HG03159 (cell line): ENCODE measurements at regions not wholly inside any gene's neighbourhood (a gene's known extent, or its start where the extent isn't known, plus 50 kb on each side); places are given as distances from the start of the nearest gene placed in this dataset.

Experiments
- ATAC-seq: cut with Tn5 transposase; IDR thresholded peaks from one replicate; pipeline ENCODE4 v1.9.1; 2021; ENCODE audit warnings: mild to moderate bottlenecking, moderate library complexity; ENCODE audit not compliant: unreplicated experiment

DNA sequence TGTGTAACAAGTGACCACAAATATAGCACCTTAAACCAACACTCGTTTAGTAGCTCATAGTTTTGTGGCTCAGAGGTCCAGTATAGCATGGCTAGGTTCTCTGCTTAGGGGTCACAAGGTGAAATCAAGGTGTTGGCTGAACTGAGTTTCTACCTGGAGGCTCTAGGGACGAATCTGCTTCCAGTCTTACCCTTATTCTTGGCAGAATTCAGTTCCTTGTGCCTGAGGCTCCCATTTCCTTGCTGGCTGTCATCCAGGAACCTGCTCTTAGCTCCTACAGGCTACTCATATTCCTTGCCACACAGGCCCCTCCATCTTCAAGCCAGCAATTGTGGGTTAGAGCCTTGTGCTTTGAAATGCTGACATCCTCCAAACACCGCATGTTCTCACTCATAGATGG is 212.3 kb upstream of the CDH13 start:
- ATAC-seq: no peak

DNA sequence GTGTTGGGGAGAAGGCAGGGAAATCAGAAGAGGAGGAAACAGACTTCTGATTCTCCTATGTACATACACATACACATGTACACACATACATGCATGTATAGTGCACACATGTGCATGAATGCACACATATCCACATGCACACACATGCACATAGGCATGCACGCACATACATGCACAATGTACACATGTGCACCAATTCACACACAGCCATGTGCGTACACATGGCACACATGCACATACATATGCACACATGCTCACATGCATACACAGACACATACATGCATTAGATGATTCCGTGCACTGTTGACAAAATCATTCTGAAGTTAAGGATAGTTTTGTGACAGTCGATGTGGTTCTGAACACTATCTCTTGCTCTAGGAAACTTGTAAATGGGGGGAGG is 214.0 kb upstream of the CDH13 start:
- no peak for ATAC-seq

DNA sequence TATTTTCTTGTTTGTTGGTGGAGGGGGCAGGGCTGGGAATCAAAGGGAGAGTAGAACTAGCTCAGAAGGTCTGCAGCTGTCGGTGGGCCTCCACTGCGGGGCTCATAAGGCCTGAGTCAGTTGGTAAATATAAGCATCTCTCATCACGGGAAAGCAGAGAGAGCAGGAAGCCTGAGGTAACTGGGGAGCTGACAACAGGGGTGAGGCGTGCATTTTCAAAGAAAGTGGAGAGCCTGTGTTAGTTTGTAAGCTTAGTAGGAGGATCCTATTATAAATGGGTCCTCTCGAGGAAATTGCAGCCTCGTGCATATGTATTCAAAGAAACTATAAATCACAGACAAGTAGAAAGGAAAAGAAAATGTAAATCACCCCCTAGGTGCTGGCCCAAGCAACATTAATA is 221.0 kb upstream of the CDH13 start:
- ATAC-seq: no peak

DNA sequence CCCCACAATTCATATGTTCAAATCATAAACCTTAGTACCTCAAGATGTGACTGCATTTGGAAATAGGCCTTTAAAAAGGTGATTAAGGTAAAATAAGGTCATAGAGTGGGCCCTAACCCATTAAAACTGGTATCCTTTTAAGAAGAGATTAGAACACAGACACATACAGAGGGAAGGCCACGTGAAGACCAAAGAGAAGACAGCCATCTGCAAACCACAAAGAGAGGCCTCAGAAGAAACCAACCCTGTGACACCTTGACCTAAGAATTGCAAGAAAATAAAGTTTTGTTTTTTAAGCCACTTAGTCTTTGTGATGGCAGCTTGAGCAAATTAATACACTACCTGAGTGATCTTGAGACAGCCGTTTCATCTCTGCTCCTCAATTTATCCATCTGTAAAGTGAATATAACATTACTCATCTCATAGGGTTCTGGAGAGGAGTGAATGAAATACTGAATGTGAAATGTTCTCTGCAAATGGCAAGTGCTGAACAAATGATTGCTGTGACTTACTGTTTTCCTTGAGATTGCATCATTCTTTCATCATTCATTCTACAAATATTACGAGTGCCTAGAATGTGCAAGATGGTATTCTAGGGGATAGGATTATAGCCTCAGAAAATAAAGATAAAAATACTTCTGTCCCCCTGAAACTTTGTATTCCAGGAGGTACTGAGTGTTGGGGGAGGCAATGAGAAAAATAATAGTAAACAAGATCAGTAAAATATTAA is 222.0 kb upstream of the CDH13 start:
- ATAC-seq: no peak

DNA sequence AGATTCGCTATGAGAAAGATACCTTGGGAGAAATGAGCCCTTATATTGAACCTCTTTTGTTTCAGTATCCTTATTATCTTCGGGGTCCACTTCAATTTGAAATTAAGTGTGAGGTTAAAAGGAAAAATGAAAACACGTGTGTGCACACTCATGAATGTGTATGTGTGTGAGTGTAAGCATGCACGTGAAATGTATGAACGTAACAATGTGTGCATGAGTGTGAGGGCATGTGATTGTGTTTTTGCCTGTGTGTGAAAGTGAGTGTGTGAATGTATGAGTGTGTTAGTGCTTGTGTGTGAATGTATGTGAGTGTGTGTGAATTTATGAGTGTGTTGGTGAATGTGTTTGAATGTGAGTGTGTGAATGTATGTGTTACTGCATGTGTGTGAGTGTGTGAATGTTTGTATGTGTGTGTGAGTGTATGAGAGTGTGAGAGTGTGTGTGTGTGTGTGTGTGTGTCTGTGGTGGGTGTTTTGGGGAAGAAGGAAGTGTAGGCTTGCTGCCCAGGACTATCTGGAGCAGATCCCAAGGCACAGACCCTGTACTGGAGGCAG is 224.0 kb upstream of the CDH13 start:
- ATAC-seq: no peak

DNA sequence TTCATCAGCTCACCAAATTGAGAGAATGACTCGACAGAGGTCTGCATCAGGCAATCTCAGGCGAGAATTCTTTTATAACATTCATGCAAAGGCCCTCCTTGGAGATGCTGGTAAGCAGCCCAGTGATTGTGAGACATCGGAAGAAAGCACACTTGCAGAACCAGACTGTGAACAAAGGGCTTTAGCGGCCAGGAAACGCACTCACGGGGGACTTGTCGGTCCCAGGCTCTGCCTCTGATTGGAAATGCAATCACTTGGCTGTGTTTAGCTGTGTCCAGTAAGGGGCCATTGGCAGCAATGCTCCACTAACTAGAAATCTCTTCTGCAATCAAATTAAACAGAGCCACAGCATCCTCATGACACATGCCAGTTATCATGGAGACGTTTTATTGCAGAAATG is 226.7 kb upstream of the CDH13 start:
- no peak for ATAC-seq

DNA sequence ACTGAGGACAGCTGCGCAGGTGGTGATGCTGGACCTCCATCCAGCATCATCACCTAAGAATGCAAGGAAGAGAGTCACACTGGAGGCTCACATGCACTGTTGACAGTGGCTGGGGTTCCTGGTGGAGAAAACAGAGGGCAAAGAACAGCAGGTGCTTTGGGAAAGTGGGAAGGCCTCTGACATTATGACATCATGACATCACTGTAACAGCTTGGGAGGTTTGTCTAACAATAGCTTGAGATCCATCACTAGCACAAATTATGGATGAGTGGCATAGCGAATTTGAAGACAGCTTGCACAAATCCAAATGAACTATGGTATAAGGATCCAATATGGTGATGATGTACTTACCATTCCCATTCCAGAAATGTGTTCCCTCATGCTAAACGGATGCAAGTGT is 226.5 kb upstream of the MPHOSPH6 start:
- no peak for ATAC-seq

DNA sequence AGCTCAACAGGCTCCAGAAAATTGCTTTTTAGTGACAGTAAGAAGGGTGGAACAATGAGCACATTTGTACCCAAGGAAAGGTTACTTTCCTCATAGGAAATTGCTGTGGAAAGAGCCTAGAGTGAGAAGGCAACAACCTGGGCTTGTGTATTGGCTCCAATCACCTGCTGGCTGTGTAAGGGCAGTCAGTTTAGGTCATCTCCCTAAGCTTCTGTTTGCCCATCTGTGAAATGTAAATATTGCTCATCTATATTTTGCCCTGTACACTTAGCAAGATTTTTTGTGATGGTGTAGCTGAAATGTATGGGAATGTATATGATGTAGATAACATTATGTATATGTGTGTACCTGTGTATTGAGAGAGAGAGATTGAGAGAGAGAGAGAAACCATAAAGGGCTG is 225.2 kb upstream of the MPHOSPH6 start:
- no peak for ATAC-seq

DNA sequence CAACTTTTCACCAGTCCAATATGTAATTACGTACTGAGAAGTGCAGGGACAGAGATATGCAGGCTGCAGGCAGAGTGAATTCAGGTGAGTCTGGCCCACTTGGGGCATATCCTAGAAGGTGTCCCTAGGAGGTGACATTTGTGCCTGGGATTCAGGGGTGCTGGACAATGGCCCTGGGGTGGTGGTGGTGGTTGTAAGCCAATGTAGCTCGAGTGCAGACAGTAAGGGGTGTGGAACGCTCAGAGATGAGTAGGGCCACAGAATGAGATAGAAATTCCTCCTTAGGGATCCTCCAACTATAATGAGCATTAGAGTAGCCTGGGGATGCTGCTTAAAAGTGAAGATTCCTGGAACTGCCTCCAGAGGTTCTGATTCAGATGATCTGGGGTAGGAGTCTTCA is 221.7 kb upstream of the MPHOSPH6 start:
- ATAC-seq: no peak

DNA sequence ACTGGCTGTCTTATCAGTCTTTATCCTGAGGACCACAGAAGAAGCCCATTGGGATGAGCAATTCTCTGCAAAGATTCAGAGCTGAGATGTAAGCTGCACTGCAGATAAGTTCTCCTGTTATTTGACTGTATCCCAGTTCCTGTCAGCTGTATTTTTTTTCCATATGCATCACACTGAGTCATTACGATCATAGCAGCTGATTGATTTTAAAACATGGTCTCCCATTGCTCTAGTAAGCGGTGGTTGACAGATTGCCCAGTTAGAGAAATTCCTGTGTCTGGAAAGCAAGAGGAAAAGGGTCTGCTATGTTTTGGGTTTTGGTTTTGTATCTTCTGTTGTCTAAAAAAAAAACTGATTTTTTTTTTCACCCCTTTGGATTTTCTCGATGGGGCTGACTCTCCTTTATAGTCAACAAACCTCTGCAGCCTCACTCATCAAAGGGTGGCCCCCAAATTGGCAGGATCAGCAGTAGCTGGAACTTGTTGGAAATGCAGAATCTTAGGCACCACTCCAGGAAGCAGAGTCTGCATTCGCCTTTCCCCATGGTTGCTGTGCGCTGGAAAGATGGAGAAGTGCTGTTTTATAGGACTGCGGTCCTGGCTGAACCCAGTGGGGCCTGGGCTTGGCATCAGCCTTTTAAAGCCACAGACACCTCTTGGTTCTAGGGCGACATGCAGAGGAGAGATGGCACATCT is 220.1 kb upstream of the MPHOSPH6 start:
- no peak for ATAC-seq

DNA sequence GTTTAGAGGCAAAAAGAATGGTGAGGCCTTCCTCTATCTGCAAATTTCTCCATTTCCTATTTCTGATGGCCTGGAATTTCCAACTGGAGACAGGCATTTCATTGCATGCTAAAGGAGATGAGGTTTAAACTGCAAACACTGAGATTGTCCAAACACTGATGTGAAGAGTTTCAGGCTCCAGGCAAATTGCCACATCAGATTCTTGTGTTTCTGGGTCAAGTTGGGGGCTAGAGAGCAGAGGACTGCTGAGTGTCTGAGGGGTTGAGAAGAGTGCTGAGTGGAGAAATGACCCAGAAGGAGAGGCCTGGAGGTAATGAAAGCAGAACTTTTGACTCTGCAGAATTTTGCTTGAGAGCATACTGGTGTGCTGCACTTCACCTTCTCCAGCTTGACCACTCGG is 216.7 kb upstream of the MPHOSPH6 start:
- ATAC-seq: no peak

DNA sequence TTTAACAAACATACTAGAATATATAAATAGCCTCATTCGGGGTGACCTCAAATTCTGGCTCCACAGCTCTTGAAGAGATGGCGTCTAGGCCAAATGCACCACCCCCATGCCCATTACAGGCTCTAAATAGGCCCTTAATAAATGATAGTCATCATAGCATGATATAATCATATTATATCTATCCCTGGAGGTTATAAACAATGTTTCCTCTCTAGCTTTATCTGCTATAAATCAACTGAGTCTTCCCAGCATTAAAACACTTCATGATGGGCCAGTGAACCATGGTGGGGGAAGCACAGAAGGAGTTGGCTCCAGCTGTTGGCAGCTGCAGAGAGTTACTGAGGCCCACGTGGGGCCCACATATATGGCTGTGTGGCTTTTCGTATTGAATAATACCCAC is 214.9 kb upstream of the MPHOSPH6 start:
- ATAC-seq: no peak

DNA sequence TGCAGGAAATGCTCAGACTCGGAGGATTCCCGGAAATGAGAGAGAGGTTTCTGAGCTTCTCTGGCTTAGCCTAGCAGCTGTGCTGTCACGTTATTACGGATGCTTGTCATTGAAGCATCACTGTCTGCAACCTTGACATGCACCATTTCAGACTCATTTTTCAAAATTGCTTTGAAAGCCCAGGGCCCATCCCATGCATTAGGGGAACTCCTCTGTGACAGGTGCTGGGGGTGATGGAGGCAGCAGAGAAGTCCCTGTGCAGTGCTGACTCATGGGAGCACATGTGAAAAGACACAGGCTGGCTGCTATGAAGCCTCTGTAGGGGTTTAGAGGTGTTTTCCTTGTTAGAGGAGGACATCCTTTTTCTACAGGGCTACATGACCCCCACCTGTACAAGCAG is 214.0 kb upstream of the MPHOSPH6 start:
- ATAC-seq: no peak

DNA sequence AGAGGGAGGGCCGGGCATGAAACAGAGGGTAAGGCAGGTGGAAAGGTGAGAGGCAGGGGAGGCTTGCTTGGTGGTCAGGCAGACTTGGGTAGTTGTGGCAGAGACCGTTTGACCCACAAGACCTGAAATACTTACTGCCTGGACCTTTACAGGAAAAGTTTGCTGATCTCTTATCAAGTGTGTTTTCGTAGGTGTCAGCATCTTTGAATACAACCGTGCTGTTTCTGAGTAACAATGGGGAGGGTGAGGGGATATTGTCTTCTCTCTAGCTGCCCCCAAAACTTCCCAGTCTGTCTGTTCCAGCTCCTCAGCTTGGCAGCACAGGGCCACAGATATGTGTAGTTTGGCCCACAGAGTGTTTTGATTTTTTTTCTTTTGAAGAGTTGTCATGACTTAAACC is 212.5 kb upstream of the MPHOSPH6 start:
- no peak for ATAC-seq

DNA sequence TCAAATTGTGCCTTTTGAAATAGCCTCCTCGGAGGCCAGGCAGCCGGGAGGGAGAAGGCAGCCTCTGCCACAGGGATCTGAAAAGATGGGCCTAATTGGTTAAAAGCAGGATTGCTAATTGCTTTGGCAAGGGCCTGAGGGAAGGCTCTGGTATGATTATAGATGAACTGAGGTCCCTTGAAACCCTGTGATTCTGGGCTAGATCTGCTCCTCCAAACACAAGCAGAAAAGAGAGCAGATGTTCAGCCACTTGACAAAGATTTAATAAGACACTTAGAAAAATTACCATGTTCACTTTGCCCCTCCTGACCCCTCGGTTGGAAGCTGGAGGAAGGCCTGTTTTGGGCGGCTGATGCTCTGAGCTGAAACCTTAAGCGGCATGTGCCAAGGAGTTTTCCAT is 209.5 kb upstream of the MPHOSPH6 start:
- ATAC-seq: no peak

DNA sequence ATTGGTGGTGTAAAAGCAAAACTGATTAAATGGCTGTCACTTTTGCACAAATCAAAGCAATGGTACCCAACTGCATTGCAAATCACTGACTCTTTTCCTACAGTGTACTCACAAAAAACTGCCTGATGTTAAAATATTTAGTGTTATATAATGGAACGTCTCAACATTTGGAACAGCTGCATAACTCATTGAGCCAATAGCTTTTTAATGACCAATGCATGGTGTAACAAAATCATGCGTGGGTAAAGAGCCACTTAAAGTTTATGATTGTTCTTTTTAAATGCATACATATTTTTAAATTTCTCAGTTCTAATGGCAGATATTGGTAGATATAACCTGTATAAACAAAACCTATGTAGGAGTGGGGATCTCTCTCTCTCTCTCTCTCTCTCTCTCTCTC is 204.0 kb upstream of the MPHOSPH6 start:
- ATAC-seq: no peak

DNA sequence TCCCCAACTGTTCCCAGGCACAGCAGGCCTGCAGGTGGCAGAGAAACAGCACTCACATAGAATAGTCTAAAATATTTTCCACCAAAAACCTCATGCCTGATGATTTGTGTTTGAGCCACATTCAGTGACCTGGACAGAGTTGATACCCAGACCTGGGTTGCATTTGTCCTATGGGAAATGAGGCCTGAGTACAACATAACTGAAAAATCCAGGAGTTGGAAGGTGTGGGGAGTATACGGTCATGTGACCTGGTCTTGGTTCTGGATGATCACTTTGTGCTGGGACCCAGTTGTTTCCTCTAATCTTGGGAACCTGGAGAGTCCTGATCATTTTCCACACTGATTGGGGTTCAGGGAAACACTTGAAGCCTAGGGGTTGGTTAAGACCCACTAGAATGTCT is 200.3 kb upstream of the MPHOSPH6 start:
- ATAC-seq: no peak

DNA sequence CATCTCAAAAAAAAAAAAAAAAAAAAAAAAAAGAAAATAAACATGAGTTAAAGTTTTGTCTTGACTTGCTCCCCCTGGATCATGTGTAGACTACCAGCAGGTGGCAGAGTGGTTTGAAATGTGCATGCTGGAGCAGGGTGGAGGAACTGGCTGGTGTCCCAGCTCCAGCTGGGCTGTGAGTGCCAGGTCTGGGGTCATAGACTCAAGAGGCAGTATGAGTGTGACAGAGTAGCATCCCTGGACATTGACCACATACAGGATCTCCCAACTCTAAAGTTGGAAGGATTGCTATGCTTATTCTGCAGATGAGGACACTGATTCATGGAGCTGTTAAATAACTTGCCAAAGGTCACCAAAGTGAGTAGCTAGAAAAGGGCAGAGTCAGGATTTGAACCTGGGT is 198.0 kb upstream of the MPHOSPH6 start:
- ATAC-seq: no peak

DNA sequence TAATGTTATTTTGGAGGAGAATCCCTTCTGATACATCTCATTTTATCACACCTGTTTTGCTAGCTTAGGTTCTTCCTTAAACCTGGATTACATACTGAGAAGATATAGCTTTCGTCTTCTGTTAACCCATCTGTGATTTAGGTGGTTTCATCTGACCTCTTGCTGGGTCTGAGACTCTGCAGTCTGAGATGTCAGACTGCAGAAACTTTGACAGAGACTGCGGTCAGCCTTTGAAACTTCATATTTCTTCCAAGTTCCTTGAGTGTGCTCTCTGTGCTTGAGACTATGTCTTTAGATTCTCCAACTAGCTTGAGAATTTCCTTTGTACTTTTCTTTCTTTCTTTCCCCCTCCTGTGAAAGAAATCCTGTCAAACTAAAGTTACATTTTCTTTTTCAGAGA is 196.4 kb upstream of the MPHOSPH6 start:
- ATAC-seq: no peak

DNA sequence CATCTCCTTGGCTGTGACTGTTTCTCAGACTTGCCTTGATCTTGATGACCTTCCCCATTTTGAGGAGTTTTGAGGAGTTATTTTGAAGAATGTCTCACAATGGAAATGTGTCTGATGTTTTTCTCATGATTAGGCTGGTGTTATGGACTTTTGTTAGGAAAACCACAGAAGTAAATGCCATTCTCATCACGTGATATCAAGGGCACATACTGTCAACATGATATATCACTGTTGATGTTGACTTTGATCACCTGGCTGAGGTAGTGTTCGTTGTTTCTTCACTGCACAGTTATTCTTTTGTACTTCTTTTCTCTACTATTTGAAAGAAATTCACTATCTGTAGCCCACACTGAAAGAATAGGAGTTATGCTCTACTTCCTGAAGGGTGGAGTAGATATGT is 194.7 kb upstream of the MPHOSPH6 start:
- no peak for ATAC-seq

DNA sequence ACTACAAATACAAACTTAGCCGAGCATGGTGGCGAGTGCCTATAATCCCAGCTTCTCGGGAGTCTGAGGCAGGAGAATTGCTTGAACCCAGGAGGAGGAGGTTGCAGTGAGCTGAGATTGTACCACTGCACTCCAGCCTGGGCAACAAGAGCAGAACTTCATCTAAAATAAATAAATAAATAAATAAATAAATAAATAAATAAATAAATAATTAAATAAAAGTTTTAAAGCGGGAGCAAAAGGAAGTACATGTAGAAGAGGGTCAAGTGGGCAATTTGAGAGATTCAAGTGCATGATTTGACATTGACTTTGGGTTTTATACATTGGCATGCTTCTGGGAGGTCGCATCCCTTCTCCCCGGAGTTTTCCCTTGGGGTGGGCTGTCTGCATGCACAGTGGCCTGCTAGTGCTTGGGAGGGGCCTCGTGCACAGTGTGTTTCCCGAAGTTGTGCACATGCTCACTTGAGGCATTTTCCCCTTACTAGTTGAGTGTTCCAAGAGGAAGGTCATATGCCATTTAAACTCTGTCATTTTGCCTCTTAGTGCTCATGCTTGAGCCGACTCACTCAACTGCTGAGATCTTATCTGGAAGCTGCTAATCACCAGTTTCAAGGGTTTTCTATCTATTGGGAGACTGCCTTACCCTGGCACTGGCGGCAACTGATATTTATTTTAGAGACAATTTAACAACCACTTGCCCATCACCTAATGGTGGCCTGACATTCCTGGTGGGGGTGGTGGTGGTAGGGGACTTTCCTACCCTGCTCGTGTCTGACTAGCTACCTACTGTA is 193.2 kb upstream of the MPHOSPH6 start:
- ATAC-seq: no peak

DNA sequence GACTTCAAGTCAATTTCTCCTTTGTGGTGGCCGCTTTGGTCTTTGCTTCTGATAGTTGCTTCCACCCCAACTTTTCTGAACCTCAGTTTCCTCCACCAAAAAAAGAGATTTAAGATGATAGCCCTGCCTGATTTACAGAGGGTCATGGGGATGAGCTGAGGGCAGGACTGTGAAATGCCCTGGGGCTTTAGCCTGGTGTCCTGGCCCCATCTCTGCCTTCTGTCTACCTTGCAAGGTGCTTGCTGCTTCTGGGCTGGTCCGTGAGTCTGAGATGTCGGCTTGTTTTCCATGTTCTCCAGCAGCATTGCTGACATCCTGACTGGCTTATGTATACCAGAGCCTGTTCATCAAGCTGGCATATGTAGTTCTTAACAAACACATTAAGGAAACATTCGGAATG is 191.9 kb upstream of the MPHOSPH6 start:
- ATAC-seq: no peak
